ENCODE measurements at regions not wholly inside any gene's neighbourhood (a gene's known extent, or its start where the extent isn't known, plus 50 kb on each side); places are given as distances from the start of the nearest gene placed in this dataset.

GRCh38 chr18:78721981-78722380 lies 257.6 kb upstream of the SALL3 start:
- TF ChIP-seq CTCF (conservative IDR thresholded peaks at IDR 0.05; ENCODE audit: low read depth, low read length), result no peak
- no peak for DNase-seq (ENCODE audit: low read depth)

GRCh38 chr18:78722386-78722785 lies 257.2 kb upstream of the SALL3 start:
- no peak overlapping the region for H3K4me3 ChIP-seq (ENCODE audit: low read depth, low read length)
- TF ChIP-seq CTCF (conservative IDR thresholded peaks at IDR 0.05; ENCODE audit: low read depth, low read length), result no peak
- DNase-seq (ENCODE audit: low read depth), result no peak

More at GRCh38 chr18:78721981-78722380, 257.6 kb upstream of the SALL3 start:
- no peak overlapping the region for H3K4me3 ChIP-seq (ENCODE audit: low read depth, low read length)

GRCh38 chr18:78722929-78723710 lies 256.5 kb upstream of the SALL3 start:
- no peak for DNase-seq (ENCODE audit: low read depth)
- TF ChIP-seq CTCF (conservative IDR thresholded peaks at IDR 0.05; ENCODE audit: low read depth, low read length), result no peak
- H3K4me3 ChIP-seq (ENCODE audit: low read depth, low read length), result no peak overlapping the region

- no peak overlapping the region for H3K4me3 ChIP-seq (ENCODE audit: low read depth, low read length)
- TF ChIP-seq CTCF (conservative IDR thresholded peaks at IDR 0.05; ENCODE audit: low read depth, low read length), result no peak
- DNase-seq (ENCODE audit: low read depth), result no peak
These were observed 255.3 kb upstream of the SALL3 start for GRCh38 chr18:78724214-78724914.

GRCh38 chr18:78725426-78725825 lies 254.2 kb upstream of the SALL3 start:
- H3K4me3 ChIP-seq (ENCODE audit: low read depth, low read length), result no peak overlapping the region
- DNase-seq (ENCODE audit: low read depth), result no peak
- TF ChIP-seq CTCF (conservative IDR thresholded peaks at IDR 0.05; ENCODE audit: low read depth, low read length), result no peak

- no peak for DNase-seq (ENCODE audit: low read depth)
- TF ChIP-seq CTCF (conservative IDR thresholded peaks at IDR 0.05; ENCODE audit: low read depth, low read length), result no peak
These were observed 253.1 kb upstream of the SALL3 start for GRCh38 chr18:78726326-78727056.

More at GRCh38 chr18:78726326-78727056, 253.1 kb upstream of the SALL3 start:
- H3K4me3 ChIP-seq (ENCODE audit: low read depth, low read length), result no peak overlapping the region
